Right lobe of liver (tissue), 6 donors: ENCODE measurements at regions not wholly inside any gene's neighbourhood (a gene's known extent, or its start where the extent isn't known, plus 50 kb on each side); places are given as distances from the start of the nearest gene placed in this dataset.

Experiments
- ATAC-seq, 4 donors: fragments of 200-7000 bp; cut with Tn5 transposase; one replicate each; pipeline ENCODE4 v1.9.1; 2020; ENCODE audit warnings: mild to moderate bottlenecking in 4 of 4, moderate library complexity in 4 of 4
- DNase-seq, 3 donors: peaks; one replicate each; pipeline ENCODE4 v3.0.0-alpha.2; 2020
- H3K27ac ChIP-seq, 3 donors: fragments of 200-600 bp; one replicate each; pipeline ENCODE4 v1.8.0; 2022
- H3K27me3 ChIP-seq, 2 donors: fragments of 200-600 bp; one replicate each; pipeline ENCODE4 v1.8.0; 2022
- H3K36me3 ChIP-seq, 4 donors: fragments of 200-600 bp; sonication (generic) in 1 of 4; one replicate each; pipeline versions ENCODE4 v1.5.1 to v1.8.0; 2017 to 2022; ENCODE audit warnings: control low read depth in 1 of 4
- H3K4me1 ChIP-seq, 4 donors: fragments of 200-600 bp; sonication (generic) in 1 of 4; one replicate each; pipeline versions ENCODE4 v1.5.1 to v1.8.0; 2017 to 2022; ENCODE audit warnings: control low read depth in 1 of 4
- H3K4me3 ChIP-seq, 3 donors: fragments of 200-600 bp; one replicate each; pipeline ENCODE4 v1.8.0; 2022
- H3K9me3 ChIP-seq, 4 donors: fragments of 200-600 bp; sonication (generic) in 1 of 4; one replicate each; pipeline versions ENCODE4 v1.5.1 to v1.8.0; 2017 to 2022; ENCODE audit warnings: control low read depth in 1 of 4
- CTCF ChIP-seq, 4 donors: fragments of 200-600 bp in 3 of 4; fragments of 450-650 bp in 1 of 4; IDR thresholded peaks; one replicate each; pipeline versions ENCODE4 v1.5.1 to v1.8.0; 2016 to 2022; ENCODE audit warnings: antibody characterized with exemption in 4 of 4, mild to moderate bottlenecking in 2 of 4
- POLR2A ChIP-seq: fragments of 450-650 bp; IDR thresholded peaks from one replicate; pipeline ENCODE4 v1.6.1; 2017; ENCODE audit warnings: antibody characterized with exemption, mild to moderate bottlenecking
- WGBS: methylation state at CpG from one replicate; pipeline ENCODE4 v1.1.6; 2018; ENCODE audit warnings: low coverage, low lambda C conversion rate; ENCODE audit not compliant: insufficient coverage; ENCODE audit errors: missing lambda C conversion rate; 5-methylcytosine and 5-hydroxymethylcytosine counted together
- intact Hi-C, 2 donors: fragments of 100-400 bp; cut with DNase I; formaldehyde crosslinking; loops; one replicate each; pipeline versions ENCODE4 v1.11.2 to v1.14.1; 2022
- donor health status: DM: no; HTN: yes; CAD: no.
- donor health status: DM: no; HTN: no; CAD: no.
- donor health status: DM: no; HTN: no; CAD: no.
- donor health status: DM: no; HTN: yes; CAD: no.
- donor health status: DM: no; HTN: yes; CAD: no.

GRCh38 chr4:135072553-135072952, 871.0 kb upstream of the PABPC4L start:
- ATAC-seq (no peak), DNase-seq (no peak)
- H3K4me3 ChIP-seq, result no peak overlapping the region
- WGBS, result 19% methylated on average over 3 of the region's 3 CpGs
- H3K27ac ChIP-seq, result no peak overlapping the region
- H3K27me3 ChIP-seq, result no peaks in the 10 kb centered on the region
- no peaks in the 10 kb centered on the region for H3K36me3 ChIP-seq
- intact Hi-C loops, result no loop called here
- no peaks in the 10 kb centered on the region for H3K4me1 ChIP-seq
- TF ChIP-seq POLR2A (no peak), CTCF (IDR thresholded peaks at IDR 0.05) (no peak)
- H3K9me3 ChIP-seq, result no peaks in the 10 kb centered on the region

GRCh38 chr4:135065366-135065765, 863.8 kb upstream of the PABPC4L start:
- no peaks in the 10 kb centered on the region for H3K4me1 ChIP-seq
- no peak overlapping the region for H3K4me3 ChIP-seq
- no peak for ATAC-seq
- no peaks in the 10 kb centered on the region for H3K9me3 ChIP-seq
- H3K36me3 ChIP-seq, result no peaks in the 10 kb centered on the region
- no peaks in the 10 kb centered on the region for H3K27me3 ChIP-seq
- 8% methylated on average over 2 of the region's 2 CpGs for WGBS
- DNase-seq, result no peak
- H3K27ac ChIP-seq, result no peak overlapping the region
- no peak for TF ChIP-seq CTCF (IDR thresholded peaks at IDR 0.05)
- no peak for TF ChIP-seq POLR2A
- intact Hi-C loops, result no loop called here

GRCh38 chr4:135050086-135050717, 848.6 kb upstream of the PABPC4L start:
- no peaks in the 10 kb centered on the region for H3K36me3 ChIP-seq
- no peak overlapping the region for H3K27ac ChIP-seq
- 48% methylated on average over 7 of the region's 7 CpGs for WGBS
- no peaks in the 10 kb centered on the region for H3K9me3 ChIP-seq
- ATAC-seq (no peak), DNase-seq (no peak)
- intact Hi-C loops, result no loop called here
- H3K4me3 ChIP-seq, result no peak overlapping the region
- H3K4me1 ChIP-seq, result no peaks in the 10 kb centered on the region
- TF ChIP-seq POLR2A (no peak), CTCF (IDR thresholded peaks at IDR 0.05) (no peak)
- no peaks in the 10 kb centered on the region for H3K27me3 ChIP-seq

GRCh38 chr4:135032670-135033069, 831.1 kb upstream of the PABPC4L start:
- Histone ChIP-seq H3K4me3 (no peak overlapping the region), H3K9me3 (no peaks in the 10 kb centered on the region), H3K4me1 (no peaks in the 10 kb centered on the region), H3K36me3 (no peaks in the 10 kb centered on the region), H3K27me3 (no peaks in the 10 kb centered on the region), H3K27ac (no peak overlapping the region)
- intact Hi-C loops, result no loop called here
- no peak for TF ChIP-seq CTCF (IDR thresholded peaks at IDR 0.05)
- TF ChIP-seq POLR2A, result no peak
- no peak for ATAC-seq
- 44% methylated on average over 1 of the region's 1 CpG for WGBS
- DNase-seq, result no peak

- Histone ChIP-seq H3K4me3 (no peak overlapping the region), H3K9me3 (no peaks in the 10 kb centered on the region), H3K27me3 (no peaks in the 10 kb centered on the region), H3K27ac (no peak overlapping the region), H3K4me1 (no peaks in the 10 kb centered on the region), H3K36me3 (no peaks in the 10 kb centered on the region)
- ATAC-seq (no peak), DNase-seq (no peak)
- WGBS, result 64% methylated on average over 5 of the region's 5 CpGs
- intact Hi-C loops, result no loop called here
- TF ChIP-seq POLR2A, result no peak
- no peak for TF ChIP-seq CTCF (IDR thresholded peaks at IDR 0.05)
These were observed 814.2 kb upstream of the PABPC4L start for GRCh38 chr4:135015771-135016170.
